GM23338 (cell line): ENCODE measurements at regions not wholly inside any gene's neighbourhood (a gene's known extent, or its start where the extent isn't known, plus 50 kb on each side); places are given as distances from the start of the nearest gene placed in this dataset.

Source experiments
- ATAC-seq: fragments of 200-7000 bp; cut with Tn5 transposase; 3 replicates; pipeline ENCODE4 v1.9.1; 2020
- DNase-seq: peaks from one replicate; pipeline ENCODE4 v3.0.0-alpha.2; 2015; ENCODE audit warnings: low spot score
- H2AFZ ChIP-seq: fragments of 200-600 bp; sonication (generic); 2 replicates; pipeline ENCODE4 v1.8.0; 2016; ENCODE audit warnings: antibody characterized with exemption, mild to moderate bottlenecking, moderate library complexity
- H3F3A ChIP-seq: fragments of 200-600 bp; sonication (generic); replicated peaks from 2 replicates; pipeline ENCODE4 v1.8.0; 2017; ENCODE audit warnings: antibody characterized with exemption, mixed run types, low read depth
- H3K27ac ChIP-seq: fragments of 200-600 bp; sonication (generic); 2 replicates; pipeline ENCODE4 v1.6.1; 2016; ENCODE audit warnings: low read depth
- H3K27me3 ChIP-seq: fragments of 200-600 bp; sonication (generic); 2 replicates; pipeline ENCODE4 v1.8.0; 2016; ENCODE audit warnings: mild to moderate bottlenecking, mixed run types, moderate library complexity; ENCODE audit not compliant: insufficient read depth
- H3K36me3 ChIP-seq: fragments of 200-600 bp; sonication (generic); 2 replicates; pipeline ENCODE4 v1.8.0; 2016; ENCODE audit warnings: mild to moderate bottlenecking; ENCODE audit not compliant: insufficient read depth
- H3K4me1 ChIP-seq: fragments of 200-600 bp; sonication (generic); 2 replicates; pipeline ENCODE4 v1.8.0; 2016; ENCODE audit warnings: mild to moderate bottlenecking, moderate library complexity; ENCODE audit not compliant: insufficient read depth
- H3K4me2 ChIP-seq: fragments of 200-600 bp; sonication (generic); 2 replicates; pipeline ENCODE4 v1.7.1; 2017; ENCODE audit warnings: mixed run types
- H3K4me3 ChIP-seq: fragments of 200-600 bp; sonication (generic); 2 replicates; pipeline ENCODE4 v1.6.1; 2016; ENCODE audit warnings: mixed run types
- H3K79me2 ChIP-seq: fragments of 200-600 bp; sonication (generic); replicated peaks from 2 replicates; pipeline ENCODE4 v1.8.0; 2017; ENCODE audit warnings: mild to moderate bottlenecking; ENCODE audit not compliant: insufficient read depth
- H3K9me2 ChIP-seq: fragments of 200-600 bp; sonication (generic); 2 replicates; pipeline ENCODE4 v1.8.0; 2017; ENCODE audit not compliant: insufficient read depth
- H4K20me1 ChIP-seq: fragments of 200-600 bp; sonication (generic); replicated peaks from 2 replicates; pipeline ENCODE4 v1.8.0; 2017; ENCODE audit warnings: mild to moderate bottlenecking; ENCODE audit not compliant: insufficient read depth
- H3K27ac Mint-ChIP-seq: 2 replicates; pipeline ENCODE4 v1.8.0; 2020; ENCODE audit warnings: inconsistent platforms, mild to moderate bottlenecking, moderate library complexity, mixed read lengths
- H3K27me3 Mint-ChIP-seq: 3 replicates; pipeline ENCODE4 v1.8.0; 2022; ENCODE audit warnings: low read depth, mild to moderate bottlenecking, moderate library complexity, mixed read lengths, inconsistent platforms; ENCODE audit not compliant: insufficient read depth, poor library complexity
- H3K36me3 Mint-ChIP-seq: 3 replicates; pipeline ENCODE4 v1.8.0; 2021; ENCODE audit warnings: low read depth, mild to moderate bottlenecking, inconsistent platforms, moderate library complexity, mixed read lengths
- H3K4me1 Mint-ChIP-seq: 3 replicates; pipeline ENCODE4 v1.8.0; 2020; ENCODE audit warnings: mild to moderate bottlenecking, inconsistent platforms, mixed read lengths
- H3K4me3 Mint-ChIP-seq: 3 replicates; pipeline ENCODE4 v1.8.0; 2021; ENCODE audit warnings: moderate library complexity, mild to moderate bottlenecking, inconsistent platforms, mixed read lengths
- H3K9me3 Mint-ChIP-seq: 3 replicates; pipeline ENCODE4 v1.8.0; 2020; ENCODE audit warnings: moderate library complexity, mild to moderate bottlenecking, inconsistent platforms, mixed read lengths
- EZH2 ChIP-seq: fragments of 200-600 bp; sonication (generic); IDR thresholded peaks from one replicate; pipeline ENCODE4 v1.8.0; 2017; ENCODE audit warnings: antibody characterized with exemption, mild to moderate bottlenecking, low read depth; ENCODE audit not compliant: unreplicated experiment
- EZH2phosphoT487 ChIP-seq: fragments of 200-600 bp; sonication (generic); IDR thresholded peaks from one replicate; pipeline ENCODE4 v1.8.1; 2018; ENCODE audit warnings: antibody characterized with exemption; ENCODE audit not compliant: unreplicated experiment
- POLR2AphosphoS5 ChIP-seq: IDR thresholded peaks from 2 replicates; pipeline ENCODE4 v1.6.1; 2016; ENCODE audit warnings: antibody characterized with exemption, low read depth
- STAT1 ChIP-seq: IDR thresholded peaks from one replicate; pipeline ENCODE4 v1.6.1; 2016; ENCODE audit warnings: antibody characterized with exemption; ENCODE audit not compliant: unreplicated experiment
- ZNF114 ChIP-seq: fragments of 250-450 bp; sonication (Bioruptor Pico); IDR thresholded peaks from 2 replicates; pipeline ENCODE4 v1.5.0; 2020; ENCODE audit warnings: mild to moderate bottlenecking, moderate library complexity
- ZNF331 ChIP-seq: fragments of 250-450 bp; sonication (Bioruptor Pico); IDR thresholded peaks from 2 replicates; pipeline ENCODE4 v1.5.0; 2020; ENCODE audit warnings: low read depth, mild to moderate bottlenecking, moderate library complexity
- TF ChIP-seq, protein P1 (sequence below): IDR thresholded peaks from 2 replicates; pipeline ENCODE4 v1.6.1; 2016; ENCODE audit warnings: antibody characterized with exemption
- TF ChIP-seq, protein P2 (sequence below), 2 experiments: fragments of 200-600 bp in 1 of 2; sonication (generic) in 1 of 2; conservative IDR thresholded peaks; 2 replicates each; pipeline versions ENCODE4 v1.5.1 to v1.6.1; 2016 to 2017; ENCODE audit warnings: antibody characterized with exemption in 2 of 2, low read depth in 2 of 2, mild to moderate bottlenecking in 2 of 2, moderate library complexity in 1 of 2
- TF ChIP-seq, protein P3 (sequence below): IDR thresholded peaks from one replicate; pipeline ENCODE4 v1.6.1; 2018; ENCODE audit warnings: antibody characterized with exemption; ENCODE audit not compliant: unreplicated experiment

DNA sequence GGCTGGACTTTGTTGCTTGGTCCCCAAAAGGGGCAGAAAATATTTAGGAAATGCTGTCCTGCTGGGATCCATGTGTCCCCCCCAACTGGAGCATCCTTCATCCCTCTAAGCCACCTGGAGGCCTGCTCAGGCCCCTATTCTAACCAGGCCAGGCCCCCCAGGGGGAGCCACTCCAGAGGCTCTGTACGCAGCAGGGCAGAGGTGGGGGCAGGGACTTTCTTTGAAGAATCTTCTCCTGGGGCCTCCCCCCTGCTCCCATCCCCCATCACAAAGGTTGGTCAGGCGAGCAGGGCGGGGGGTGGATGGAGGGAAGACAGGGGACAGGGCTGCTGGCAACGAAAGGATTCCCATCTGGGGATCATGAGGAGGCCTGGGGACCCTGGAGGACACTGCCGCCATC lies 170.8 kb downstream of the MN1 start:
- Histone ChIP-seq H3K27me3 (no peaks in the 10 kb centered on the region), H3K36me3 (no peaks in the 10 kb centered on the region), H3K79me2 (no peaks in the 10 kb centered on the region), H3K4me2 (peak overlapping the region; percentile 70), H4K20me1 (no peaks in the 10 kb centered on the region), H3K27ac (no peak overlapping the region), H3K4me1 (peaks cover 21% of the 10 kb centered on the region), H2AFZ (no peak overlapping the region; the same call in 1 of the 2 replicates), H3F3A (0 out of 2 replicates have a peak, but pooled peaks cover 5% of the 10 kb centered on the region), H3K4me3 (peak overlapping the region; percentile 37), H3K9me2 (no peaks in the 10 kb centered on the region)
- DNase-seq: peak; percentile 81
- H3K4me3 Mint-ChIP-seq: no peak overlapping the region
- peaks cover 14% of the 10 kb centered on the region for H3K27me3 Mint-ChIP-seq
- TF ChIP-seq, protein P1, sequence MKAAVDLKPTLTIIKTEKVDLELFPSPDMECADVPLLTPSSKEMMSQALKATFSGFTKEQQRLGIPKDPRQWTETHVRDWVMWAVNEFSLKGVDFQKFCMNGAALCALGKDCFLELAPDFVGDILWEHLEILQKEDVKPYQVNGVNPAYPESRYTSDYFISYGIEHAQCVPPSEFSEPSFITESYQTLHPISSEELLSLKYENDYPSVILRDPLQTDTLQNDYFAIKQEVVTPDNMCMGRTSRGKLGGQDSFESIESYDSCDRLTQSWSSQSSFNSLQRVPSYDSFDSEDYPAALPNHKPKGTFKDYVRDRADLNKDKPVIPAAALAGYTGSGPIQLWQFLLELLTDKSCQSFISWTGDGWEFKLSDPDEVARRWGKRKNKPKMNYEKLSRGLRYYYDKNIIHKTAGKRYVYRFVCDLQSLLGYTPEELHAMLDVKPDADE: no peak
- TF ChIP-seq, protein P2, sequence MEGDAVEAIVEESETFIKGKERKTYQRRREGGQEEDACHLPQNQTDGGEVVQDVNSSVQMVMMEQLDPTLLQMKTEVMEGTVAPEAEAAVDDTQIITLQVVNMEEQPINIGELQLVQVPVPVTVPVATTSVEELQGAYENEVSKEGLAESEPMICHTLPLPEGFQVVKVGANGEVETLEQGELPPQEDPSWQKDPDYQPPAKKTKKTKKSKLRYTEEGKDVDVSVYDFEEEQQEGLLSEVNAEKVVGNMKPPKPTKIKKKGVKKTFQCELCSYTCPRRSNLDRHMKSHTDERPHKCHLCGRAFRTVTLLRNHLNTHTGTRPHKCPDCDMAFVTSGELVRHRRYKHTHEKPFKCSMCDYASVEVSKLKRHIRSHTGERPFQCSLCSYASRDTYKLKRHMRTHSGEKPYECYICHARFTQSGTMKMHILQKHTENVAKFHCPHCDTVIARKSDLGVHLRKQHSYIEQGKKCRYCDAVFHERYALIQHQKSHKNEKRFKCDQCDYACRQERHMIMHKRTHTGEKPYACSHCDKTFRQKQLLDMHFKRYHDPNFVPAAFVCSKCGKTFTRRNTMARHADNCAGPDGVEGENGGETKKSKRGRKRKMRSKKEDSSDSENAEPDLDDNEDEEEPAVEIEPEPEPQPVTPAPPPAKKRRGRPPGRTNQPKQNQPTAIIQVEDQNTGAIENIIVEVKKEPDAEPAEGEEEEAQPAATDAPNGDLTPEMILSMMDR (conservative IDR thresholded peaks at IDR 0.05; ENCODE audit: low read depth in 2 of 2): 0 out of 4 replicates have a peak, but pooled peaks of 1 of the 2 experiments have one; percentile 9
- H3K4me1 Mint-ChIP-seq: peaks cover 39% of the 10 kb centered on the region
- H3K36me3 Mint-ChIP-seq: peaks cover 12% of the 10 kb centered on the region
- H3K27ac Mint-ChIP-seq: no peak overlapping the region
- H3K9me3 Mint-ChIP-seq: peaks cover 18% of the 10 kb centered on the region; the same call in 2 of the 3 replicates
- peak; percentile 79 for ATAC-seq

DNA sequence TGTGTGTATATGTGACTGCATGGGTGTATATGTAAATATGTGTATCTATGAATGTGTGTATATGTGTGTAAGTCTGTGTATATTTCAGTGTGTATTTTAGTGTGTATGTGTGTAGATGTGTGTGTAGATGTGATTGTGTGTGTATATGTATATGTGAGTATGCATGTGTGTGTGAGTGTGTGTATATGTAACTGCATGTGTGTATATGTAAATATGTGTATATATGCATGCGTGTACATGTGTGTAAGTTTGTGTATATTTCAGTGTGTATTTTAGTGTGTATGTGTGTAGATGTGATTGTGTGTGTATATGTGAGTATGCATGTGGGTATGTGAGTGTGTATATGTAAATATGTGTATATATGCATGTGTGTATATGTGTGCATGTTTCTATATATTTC lies 169.9 kb downstream of the MN1 start:
- no peak for ATAC-seq
- no peaks in the 10 kb centered on the region for H3K36me3 ChIP-seq
- no peaks in the 10 kb centered on the region for H3K9me2 ChIP-seq
- Mint-ChIP-seq H3K4me1 (peaks cover 33% of the 10 kb centered on the region), H3K36me3 (peaks cover 12% of the 10 kb centered on the region), H3K9me3 (peaks cover 18% of the 10 kb centered on the region; the same call in 2 of the 3 replicates), H3K4me3 (no peak overlapping the region), H3K27me3 (peaks cover 20% of the 10 kb centered on the region), H3K27ac (no peak overlapping the region)
- H3K4me1 ChIP-seq: peaks cover 21% of the 10 kb centered on the region
- no peak for DNase-seq
- H2AFZ ChIP-seq: no peak overlapping the region
- no peaks in the 10 kb centered on the region for H3K79me2 ChIP-seq
- no peaks in the 10 kb centered on the region for H4K20me1 ChIP-seq
- no peaks in the 10 kb centered on the region for H3K27me3 ChIP-seq
- H3K4me2 ChIP-seq: 0 out of 2 replicates have a peak overlapping the region, but pooled peaks have one; percentile 70
- H3F3A ChIP-seq: 0 out of 2 replicates have a peak, but pooled peaks cover 5% of the 10 kb centered on the region
- H3K4me3 ChIP-seq: no peak overlapping the region
- H3K27ac ChIP-seq: no peak overlapping the region
- TF ChIP-seq, protein P2 (conservative IDR thresholded peaks at IDR 0.05; ENCODE audit: low read depth in 2 of 2): no peak
- no peak for TF ChIP-seq STAT1
- no peak for TF ChIP-seq ZNF331 (CRISPR knock-in tag)
- TF ChIP-seq ZNF114 (CRISPR knock-in tag): no peak
- TF ChIP-seq, protein P3, sequence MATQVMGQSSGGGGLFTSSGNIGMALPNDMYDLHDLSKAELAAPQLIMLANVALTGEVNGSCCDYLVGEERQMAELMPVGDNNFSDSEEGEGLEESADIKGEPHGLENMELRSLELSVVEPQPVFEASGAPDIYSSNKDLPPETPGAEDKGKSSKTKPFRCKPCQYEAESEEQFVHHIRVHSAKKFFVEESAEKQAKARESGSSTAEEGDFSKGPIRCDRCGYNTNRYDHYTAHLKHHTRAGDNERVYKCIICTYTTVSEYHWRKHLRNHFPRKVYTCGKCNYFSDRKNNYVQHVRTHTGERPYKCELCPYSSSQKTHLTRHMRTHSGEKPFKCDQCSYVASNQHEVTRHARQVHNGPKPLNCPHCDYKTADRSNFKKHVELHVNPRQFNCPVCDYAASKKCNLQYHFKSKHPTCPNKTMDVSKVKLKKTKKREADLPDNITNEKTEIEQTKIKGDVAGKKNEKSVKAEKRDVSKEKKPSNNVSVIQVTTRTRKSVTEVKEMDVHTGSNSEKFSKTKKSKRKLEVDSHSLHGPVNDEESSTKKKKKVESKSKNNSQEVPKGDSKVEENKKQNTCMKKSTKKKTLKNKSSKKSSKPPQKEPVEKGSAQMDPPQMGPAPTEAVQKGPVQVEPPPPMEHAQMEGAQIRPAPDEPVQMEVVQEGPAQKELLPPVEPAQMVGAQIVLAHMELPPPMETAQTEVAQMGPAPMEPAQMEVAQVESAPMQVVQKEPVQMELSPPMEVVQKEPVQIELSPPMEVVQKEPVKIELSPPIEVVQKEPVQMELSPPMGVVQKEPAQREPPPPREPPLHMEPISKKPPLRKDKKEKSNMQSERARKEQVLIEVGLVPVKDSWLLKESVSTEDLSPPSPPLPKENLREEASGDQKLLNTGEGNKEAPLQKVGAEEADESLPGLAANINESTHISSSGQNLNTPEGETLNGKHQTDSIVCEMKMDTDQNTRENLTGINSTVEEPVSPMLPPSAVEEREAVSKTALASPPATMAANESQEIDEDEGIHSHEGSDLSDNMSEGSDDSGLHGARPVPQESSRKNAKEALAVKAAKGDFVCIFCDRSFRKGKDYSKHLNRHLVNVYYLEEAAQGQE: no peak
- TF ChIP-seq EZH2: no peak
- no peak for TF ChIP-seq POLR2AphosphoS5
- TF ChIP-seq EZH2phosphoT487: no peak
- TF ChIP-seq, protein P1: no peak
